Fibroblast of skin of right quadriceps (primary cell): ENCODE measurements at regions not wholly inside any gene's neighbourhood (a gene's known extent, or its start where the extent isn't known, plus 50 kb on each side); places are given as distances from the start of the nearest gene placed in this dataset.
"Not testable (repeated sequence)": the region's sequence is repeated elsewhere in the genome, so short reads cannot be mapped to it uniquely, and the experiment has no call there.

Experiments
- DNase-seq: peaks from one replicate; pipeline ENCODE4 v3.0.0-alpha.2; 2013

- no peak for DNase-seq
Observed at GRCh38 chr4:144384408-144384807, 243.9 kb upstream of the GYPA start.

GRCh38 chr4:144399927-144400326, 246.0 kb upstream of the HHIP start:
- peak; percentile 89 for DNase-seq

DNA sequence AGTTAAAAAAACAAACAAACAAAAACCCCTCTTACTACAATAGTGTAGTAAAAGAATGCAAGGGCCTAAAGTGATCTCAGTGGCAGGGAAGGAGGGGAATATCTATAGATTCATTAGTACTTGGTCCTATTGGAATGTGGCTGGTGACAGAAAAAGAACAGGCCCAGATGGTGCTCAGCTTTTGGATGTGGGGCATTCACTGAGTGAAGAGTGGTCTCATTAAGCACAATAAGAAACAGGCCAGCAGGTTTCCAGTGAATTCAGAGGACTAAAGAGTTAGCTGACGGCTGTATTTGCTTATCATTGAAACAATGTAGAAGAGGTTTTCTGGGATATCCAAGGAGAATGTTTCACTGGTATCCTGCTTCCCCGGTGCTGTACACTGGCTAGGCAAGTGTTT, 243.8 kb upstream of the HHIP start:
- DNase-seq, result no peak

DNA sequence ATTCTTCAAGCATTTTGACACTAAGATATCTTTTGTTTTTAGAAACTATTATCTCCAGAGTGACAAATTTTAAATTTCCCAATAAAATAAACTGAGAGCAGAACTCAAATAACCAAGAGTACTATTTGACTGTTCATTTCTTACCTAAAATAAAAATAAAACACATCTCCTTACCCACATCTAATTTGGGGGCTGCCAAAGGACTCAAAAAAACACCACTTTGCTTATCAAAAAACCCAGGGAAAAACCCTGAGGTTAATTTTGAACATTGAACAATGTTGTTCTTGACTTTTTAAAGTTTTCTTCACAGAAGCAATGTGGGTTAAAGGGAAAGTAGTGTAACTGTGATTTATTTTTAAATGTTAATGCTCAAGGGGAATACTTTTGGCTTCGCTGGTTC, 243.0 kb upstream of the HHIP start:
- no peak for DNase-seq

GRCh38 chr4:144403893-144404292, 242.1 kb upstream of the HHIP start:
- no peak for DNase-seq

- DNase-seq, result no peak
Observed at GRCh38 chr4:144409525-144409924, 236.4 kb upstream of the HHIP start.

- DNase-seq, result no peak
Observed at GRCh38 chr4:144410230-144410783, 235.6 kb upstream of the HHIP start.

DNA sequence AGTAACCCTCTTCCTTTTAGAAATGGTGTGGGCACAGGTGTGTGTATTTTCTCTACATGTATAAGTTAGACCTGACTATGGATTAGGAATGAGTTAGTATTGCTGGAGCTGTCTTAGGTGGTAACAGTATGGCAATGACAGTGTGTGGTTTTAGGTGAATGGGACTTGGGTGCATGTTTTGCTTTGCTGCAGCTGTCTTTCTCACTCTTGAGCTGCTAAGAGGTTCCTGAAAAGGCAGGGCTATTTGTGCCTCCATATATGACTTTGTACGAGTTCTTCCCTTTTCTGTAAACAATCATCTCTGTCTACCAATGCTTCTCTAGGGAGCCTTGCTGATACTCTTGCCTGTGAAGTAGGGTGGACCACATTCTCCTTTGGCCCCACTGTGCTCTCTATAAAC, 234.8 kb upstream of the HHIP start:
- DNase-seq, result no peak

DNA sequence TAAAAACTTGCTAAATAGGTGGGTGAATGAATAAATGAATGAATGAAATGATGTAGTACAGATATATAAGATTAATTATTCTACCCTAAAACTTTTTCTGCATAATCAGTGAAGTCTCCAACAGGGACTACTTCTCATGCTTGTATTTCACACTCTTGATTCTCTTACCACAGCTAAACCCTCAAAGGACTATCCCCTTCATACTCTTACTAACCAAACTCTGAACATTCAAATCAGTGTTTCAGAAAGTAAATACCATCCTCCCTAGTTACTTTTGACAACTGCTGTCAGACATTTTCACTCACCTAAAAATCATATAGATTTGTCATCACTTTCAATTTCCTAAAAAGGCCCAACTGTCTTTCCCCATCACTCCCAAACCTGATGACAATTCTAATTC, 234.3 kb upstream of the HHIP start:
- no peak for DNase-seq

GRCh38 chr4:144421056-144421455, 224.9 kb upstream of the HHIP start:
- DNase-seq, result no peak

GRCh38 chr4:144421839-144422565, 224.0 kb upstream of the HHIP start:
- DNase-seq, result no peak

DNA sequence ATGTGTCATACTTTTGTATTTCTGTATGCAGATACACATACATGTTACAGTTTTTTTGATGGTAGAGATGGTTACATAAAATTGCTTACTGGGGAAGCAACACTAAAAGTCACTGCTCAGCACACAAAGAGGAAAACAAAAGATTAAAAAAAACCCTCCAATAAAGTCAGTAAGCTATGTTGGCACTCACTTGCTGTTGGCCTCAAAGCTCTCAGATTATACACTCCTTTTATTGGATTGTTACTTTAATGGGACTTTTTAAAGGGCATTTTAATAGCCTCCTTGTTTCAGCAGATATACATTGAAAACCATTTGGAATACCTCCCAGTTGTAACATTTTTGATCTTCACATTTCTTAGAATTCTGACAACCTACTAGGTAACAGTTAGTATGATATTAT, 222.0 kb upstream of the HHIP start:
- DNase-seq, result no peak

DNA sequence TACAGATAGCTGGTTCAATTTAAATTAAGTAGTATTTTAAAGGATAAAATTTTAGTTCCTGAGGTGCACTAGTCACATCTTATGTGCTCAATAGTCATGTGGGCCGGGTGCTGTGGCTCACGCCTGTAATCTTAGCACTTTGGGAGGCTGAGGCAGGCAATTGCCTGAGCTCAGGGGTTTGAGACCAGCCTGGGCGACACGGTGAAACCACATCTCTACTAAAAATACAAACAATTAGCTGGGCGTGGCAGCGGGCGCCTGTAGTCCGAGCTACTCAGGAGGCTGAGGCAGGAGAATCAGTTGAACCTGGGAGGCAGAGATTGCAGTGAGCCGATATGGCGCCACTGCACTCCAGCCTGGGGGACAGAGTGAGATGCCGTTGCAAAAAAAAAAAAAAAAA, 219.9 kb upstream of the HHIP start:
- DNase-seq, result not testable (repeated sequence)

DNA sequence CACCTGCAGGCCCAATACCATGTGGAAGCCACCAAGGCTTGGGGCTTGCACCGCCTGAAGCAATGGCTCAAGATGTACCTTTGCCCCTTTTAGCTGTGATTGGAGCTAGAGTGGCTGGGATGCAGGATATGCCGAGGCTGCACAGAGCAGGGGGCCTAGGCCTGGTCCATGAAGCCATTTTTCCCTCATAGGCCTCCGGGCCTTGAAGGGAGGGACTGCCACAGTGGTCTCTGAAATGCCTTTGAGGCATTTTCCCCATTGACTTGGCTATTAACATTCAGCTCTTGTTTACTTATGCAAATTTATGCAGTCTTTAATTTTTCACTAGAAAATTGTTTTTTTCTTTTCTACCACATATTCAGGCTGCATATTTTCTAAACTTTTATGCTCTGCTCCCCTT, 203.2 kb upstream of the HHIP start:
- no peak for DNase-seq

- DNase-seq, result peak; percentile 39
Observed at GRCh38 chr4:144449611-144450010, 196.3 kb upstream of the HHIP start.

GRCh38 chr4:144450526-144450925, 195.4 kb upstream of the HHIP start:
- no peak for DNase-seq

GRCh38 chr4:144451766-144452450, 194.0 kb upstream of the HHIP start:
- no peak for DNase-seq

DNA sequence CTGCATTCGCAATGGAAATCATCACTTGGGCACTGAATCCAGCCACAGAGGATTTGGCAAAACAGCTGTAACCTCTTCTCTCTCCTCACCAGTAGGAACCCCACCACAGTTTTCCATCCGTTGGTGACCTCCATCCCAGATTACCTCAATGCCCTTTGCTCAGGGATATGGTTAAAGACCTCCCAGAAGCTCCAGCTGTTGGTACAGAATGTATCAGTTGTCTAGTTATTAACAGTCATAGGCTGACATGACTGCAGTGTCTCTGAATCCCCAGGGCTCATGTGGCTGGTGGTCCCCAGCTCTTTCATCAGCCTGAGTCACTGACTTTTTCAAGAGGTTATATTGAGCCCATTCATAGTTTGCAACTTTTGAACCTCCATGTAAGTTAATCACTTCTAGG, 189.8 kb upstream of the HHIP start:
- no peak for DNase-seq

GRCh38 chr4:144461906-144462305, 184.1 kb upstream of the HHIP start:
- no peak for DNase-seq

DNA sequence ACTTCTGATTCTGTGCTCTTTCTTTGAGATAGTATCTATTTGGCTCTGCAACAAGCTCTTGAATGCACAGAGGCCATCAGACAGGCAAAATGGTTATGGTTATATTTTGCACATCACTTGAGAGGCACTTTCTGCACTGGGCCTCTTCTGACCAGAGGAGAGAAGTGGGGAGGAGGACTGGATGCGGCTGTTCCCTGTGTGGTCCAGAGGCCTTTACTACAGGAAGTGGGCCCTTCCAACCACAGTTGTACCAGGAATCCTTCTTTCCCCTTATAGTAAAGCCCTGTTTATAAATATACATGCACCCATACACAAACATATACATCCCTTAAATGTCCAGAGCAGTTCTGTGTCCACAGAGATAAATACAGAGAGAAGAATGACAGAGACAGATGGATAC, 182.7 kb upstream of the HHIP start:
- DNase-seq, result no peak

DNA sequence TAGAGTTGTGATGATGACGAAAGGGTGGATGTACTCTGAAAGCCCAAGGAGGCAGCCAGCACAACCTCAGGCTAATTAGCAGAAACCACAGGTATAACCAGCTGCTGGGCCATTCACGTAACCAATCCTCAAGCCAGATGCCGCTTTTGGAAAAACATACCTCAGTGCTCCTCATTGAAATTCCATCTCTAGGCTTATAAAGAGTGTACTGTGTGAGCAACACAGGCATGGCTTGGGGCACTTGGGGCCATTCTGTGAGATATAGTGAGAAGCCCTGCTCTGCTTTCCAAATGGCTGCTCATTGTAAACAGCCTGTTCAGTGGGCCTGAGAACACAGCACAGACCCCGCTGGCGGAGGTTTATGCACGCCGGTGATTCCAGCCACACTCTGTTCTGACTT, 182.1 kb upstream of the HHIP start:
- DNase-seq, result no peak

- DNase-seq, result no peak
Observed at GRCh38 chr4:144465546-144465945, 180.4 kb upstream of the HHIP start.

DNA sequence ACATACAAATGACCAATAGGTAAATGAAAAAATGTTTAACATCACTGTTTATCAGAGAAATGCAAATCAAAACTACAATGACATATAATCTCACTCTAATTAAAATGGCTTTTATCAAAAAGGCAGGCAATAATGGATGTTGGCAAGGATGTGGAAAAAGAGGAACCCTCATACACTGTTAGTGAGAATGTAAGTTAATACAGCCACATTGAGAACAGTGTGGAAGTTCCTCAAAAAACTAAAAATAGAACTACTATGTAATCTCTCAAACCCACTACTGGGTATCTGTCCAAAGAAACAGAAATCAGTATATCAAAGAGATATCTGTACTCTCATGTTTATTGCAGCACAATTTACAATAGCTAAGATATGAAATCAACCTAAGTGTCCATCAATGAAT, 165.9 kb upstream of the HHIP start:
- DNase-seq, result no peak

DNA sequence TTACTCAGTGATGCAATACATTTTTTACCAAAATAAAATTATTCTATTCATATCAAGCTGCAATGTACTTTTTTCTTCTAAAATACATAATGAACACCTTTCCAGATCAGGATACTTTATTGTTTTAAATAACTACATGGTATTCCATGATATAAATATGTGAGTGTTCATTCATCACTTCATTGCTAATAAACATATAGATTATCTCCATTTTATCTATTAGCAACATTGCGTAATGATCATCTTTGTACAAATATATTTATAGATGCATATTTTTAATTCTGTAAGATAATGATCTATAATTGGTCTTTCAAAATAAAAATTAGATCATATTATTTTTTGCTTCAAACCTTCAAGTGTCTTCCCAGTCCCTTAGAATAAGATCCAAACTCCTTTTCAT, 156.1 kb upstream of the HHIP start:
- no peak for DNase-seq

- DNase-seq, result no peak
Observed at GRCh38 chr4:144494280-144494679, 151.7 kb upstream of the HHIP start.
